ENCODE measurements at regions not wholly inside any gene's neighbourhood (a gene's known extent, or its start where the extent isn't known, plus 50 kb on each side); places are given as distances from the start of the nearest gene placed in this dataset.

- Mint-ChIP-seq H3K27me3 (ENCODE audit: insufficient read depth) (no peaks in the 10 kb centered on the region), H3K4me3 (no peak overlapping the region), H3K27ac (no peak overlapping the region), H3K9me3 (peaks cover 7% of the 10 kb centered on the region), H3K36me3 (ENCODE audit: low read depth) (peaks cover under 1% of the 10 kb centered on the region), H3K4me1 (peaks cover 17% of the 10 kb centered on the region)
- peak; percentile 54 for DNase-seq
- Histone ChIP-seq H3K9me3 (ENCODE audit: control insufficient read depth, low read length) (no peaks in the 10 kb centered on the region), H3K36me3 (ENCODE audit: control insufficient read depth, insufficient read depth, low read length) (no peaks in the 10 kb centered on the region), H3K9ac (ENCODE audit: extremely low read depth, low read length, poor library complexity, severe bottlenecking) (no peak overlapping the region), H3K4me3 (ENCODE audit: low read length) (no peak overlapping the region), H3K27me3 (ENCODE audit: control insufficient read depth, insufficient read depth, low read length, poor library complexity, severe bottlenecking) (no peaks in the 10 kb centered on the region), H3K27ac (ENCODE audit: low read depth, low read length) (no peak overlapping the region), H3K4me1 (ENCODE audit: control insufficient read depth, insufficient read depth, low read length) (peaks cover 4% of the 10 kb centered on the region)
- no peak for TF ChIP-seq CTCF (conservative IDR thresholded peaks at IDR 0.05)
- 76 to 83% methylated on average over 3 to 5 of the region's 5 CpGs for whole genome bisulfite sequencing, 2 experiments (ENCODE audit: insufficient coverage in 1 of 2, insufficient read length in 1 of 2)
Observed at GRCh38 chr18:35861367-35862118, 110.9 kb upstream of the RMP24 start.

GRCh38 chr18:35862119-35862640 is 110.3 kb upstream of the RMP24 start:
- H3K9me3 ChIP-seq (ENCODE audit: control insufficient read depth, low read length) = no peaks in the 10 kb centered on the region
- WGBS, 2 experiments (ENCODE audit: insufficient coverage in 1 of 2, insufficient read length in 1 of 2) = 64 to 84% methylated on average over 1 to 4 of the region's 4 CpGs
- Mint-ChIP-seq H3K4me1 (peaks cover 17% of the 10 kb centered on the region), H3K36me3 (ENCODE audit: low read depth) (no peaks in the 10 kb centered on the region), H3K9me3 (peaks cover 2% of the 10 kb centered on the region), H3K4me3 (no peak overlapping the region), H3K27ac (no peak overlapping the region), H3K27me3 (ENCODE audit: insufficient read depth) (no peaks in the 10 kb centered on the region)
- H3K4me3 ChIP-seq (ENCODE audit: low read length) = no peak overlapping the region
- no peak for TF ChIP-seq CTCF (conservative IDR thresholded peaks at IDR 0.05)
- no peaks in the 10 kb centered on the region for H3K27me3 ChIP-seq (ENCODE audit: control insufficient read depth, insufficient read depth, low read length, poor library complexity, severe bottlenecking)
- H3K27ac ChIP-seq (ENCODE audit: low read depth, low read length) = no peak overlapping the region
- no peak overlapping the region for H3K9ac ChIP-seq (ENCODE audit: extremely low read depth, low read length, poor library complexity, severe bottlenecking)
- DNase-seq = peak; percentile 39
- H3K36me3 ChIP-seq (ENCODE audit: control insufficient read depth, insufficient read depth, low read length) = no peaks in the 10 kb centered on the region
- H3K4me1 ChIP-seq (ENCODE audit: control insufficient read depth, insufficient read depth, low read length) = peaks cover 4% of the 10 kb centered on the region

- Mint-ChIP-seq H3K4me1 (peaks cover 17% of the 10 kb centered on the region), H3K4me3 (no peak overlapping the region), H3K36me3 (ENCODE audit: low read depth) (no peaks in the 10 kb centered on the region), H3K27me3 (ENCODE audit: insufficient read depth) (no peaks in the 10 kb centered on the region), H3K9me3 (no peaks in the 10 kb centered on the region), H3K27ac (no peak overlapping the region)
- H3K9ac ChIP-seq (ENCODE audit: extremely low read depth, low read length, poor library complexity, severe bottlenecking) = no peak overlapping the region
- no peak overlapping the region for H3K4me3 ChIP-seq (ENCODE audit: low read length)
- H3K27me3 ChIP-seq (ENCODE audit: control insufficient read depth, insufficient read depth, low read length, poor library complexity, severe bottlenecking) = no peaks in the 10 kb centered on the region
- TF ChIP-seq CTCF (conservative IDR thresholded peaks at IDR 0.05) = no peak
- no peaks in the 10 kb centered on the region for H3K36me3 ChIP-seq (ENCODE audit: control insufficient read depth, insufficient read depth, low read length)
- no peak overlapping the region for H3K27ac ChIP-seq (ENCODE audit: low read depth, low read length)
- no peaks in the 10 kb centered on the region for H3K9me3 ChIP-seq (ENCODE audit: control insufficient read depth, low read length)
- H3K4me1 ChIP-seq (ENCODE audit: control insufficient read depth, insufficient read depth, low read length) = peaks cover 4% of the 10 kb centered on the region
- DNase-seq = peak; percentile 16
- WGBS, 2 experiments (ENCODE audit: insufficient coverage in 1 of 2, insufficient read length in 1 of 2) = 83 to 90% methylated on average over 1 of the region's 1 CpG
Observed at GRCh38 chr18:35864916-35865315, 107.6 kb upstream of the RMP24 start.

Measured in endodermal cell (in vitro differentiated cells).